ENCODE measurements at regions not wholly inside any gene's neighbourhood (a gene's known extent, or its start where the extent isn't known, plus 50 kb on each side); places are given as distances from the start of the nearest gene placed in this dataset.

DNA sequence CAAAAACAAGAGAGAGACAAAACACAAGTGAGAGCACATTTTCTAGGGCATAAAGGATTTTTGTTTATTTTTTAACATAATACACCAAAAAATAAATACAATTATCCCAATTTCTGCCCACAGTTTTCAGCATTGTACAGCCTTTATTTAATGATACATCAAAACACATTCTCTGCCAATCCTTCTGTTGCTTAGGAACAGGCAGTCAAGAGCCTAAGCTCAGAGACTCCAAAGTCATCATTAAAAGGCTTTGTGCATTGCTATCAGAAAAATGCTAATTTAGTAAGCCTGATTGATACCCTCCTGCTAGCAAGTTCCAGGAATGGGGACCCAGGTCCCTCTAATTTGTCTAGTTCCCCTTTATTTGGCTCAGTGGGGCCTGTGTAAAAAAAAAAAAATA, 536.5 kb downstream of the RPS29 start:
- no peak overlapping the region for H3K9ac ChIP-seq (ENCODE audit: extremely low read depth, insufficient read length, low read length)
- peaks cover 6 to 10% of the 10 kb centered on the region in 2 experiments; a peak in 3 of 4 replicates for H3K4me1 Mint-ChIP-seq
- no peaks in the 10 kb centered on the region for H3K9me3 Mint-ChIP-seq
- H3K36me3 Mint-ChIP-seq (ENCODE audit: insufficient read depth in 1 of 3, low read depth in 3 of 3) = no peaks in the 10 kb centered on the region
- no peak overlapping the region for H2BK120ac ChIP-seq (ENCODE audit: low read depth, low read length, poor library complexity, severe bottlenecking)
- H3K27me3 Mint-ChIP-seq (ENCODE audit: low read depth) = no peaks in the 10 kb centered on the region
- no peak overlapping the region for H2BK15ac ChIP-seq (ENCODE audit: low read depth, low read length)
- no peak overlapping the region for H2AFZ ChIP-seq (ENCODE audit: low read length)
- no peaks in the 10 kb centered on the region for H4K20me1 ChIP-seq (ENCODE audit: control insufficient read depth, insufficient read depth, insufficient read length)
- H3T11ph ChIP-seq (ENCODE audit: low read length) = no peak overlapping the region
- no peak overlapping the region for H3K4me2 ChIP-seq (ENCODE audit: insufficient read depth, insufficient read length, low read length)
- H3K79me2 ChIP-seq (ENCODE audit: insufficient read depth, low read length) = no peaks in the 10 kb centered on the region
- H3K4me3 Mint-ChIP-seq = no peak overlapping the region
- H4K91ac ChIP-seq (ENCODE audit: insufficient read length, low read depth, low read length) = no peak overlapping the region
- no peak overlapping the region for H3K14ac ChIP-seq (ENCODE audit: insufficient read depth, low read length)
- no peaks in the 10 kb centered on the region for H3K4me1 ChIP-seq (ENCODE audit: insufficient read depth, low read length)
- H3K9me3 ChIP-seq (ENCODE audit: control insufficient read depth, low read depth, low read length) = no peaks in the 10 kb centered on the region
- no peak overlapping the region for H3K27ac ChIP-seq (ENCODE audit: insufficient read length, low read depth, low read length)
- H2BK5ac ChIP-seq (ENCODE audit: insufficient read length, low read length) = no peak overlapping the region
- H2AK5ac ChIP-seq (ENCODE audit: insufficient read length, low read length) = no peak overlapping the region
- H3K18ac ChIP-seq (ENCODE audit: insufficient read length, low read depth, low read length) = no peak overlapping the region
- no peak overlapping the region for H3K56ac ChIP-seq (ENCODE audit: insufficient read length, low read depth, low read length)
- no peak overlapping the region for H2BK12ac ChIP-seq (ENCODE audit: insufficient read length, low read depth, low read length)
- no peaks in the 10 kb centered on the region for H3K27me3 ChIP-seq (ENCODE audit: insufficient read depth, low read length)
- no peaks in the 10 kb centered on the region for H3K23me2 ChIP-seq (ENCODE audit: insufficient read length, low read depth, low read length, poor library complexity, severe bottlenecking)
- no peak for TF ChIP-seq CTCF (conservative IDR thresholded peaks at IDR 0.05)
- H4K8ac ChIP-seq (replicated peaks; ENCODE audit: insufficient read length, low read depth, low read length) = no peak overlapping the region
- no peak overlapping the region for H3K4ac ChIP-seq (ENCODE audit: low read depth, low read length)
- H4K5ac ChIP-seq (ENCODE audit: insufficient read length, low read depth, low read length) = no peak overlapping the region
- H3K23ac ChIP-seq (ENCODE audit: insufficient read length, low read depth, low read length) = no peak overlapping the region
- H2BK20ac ChIP-seq (ENCODE audit: low read depth, low read length, poor library complexity, severe bottlenecking) = no peak overlapping the region
- no peak overlapping the region for H3K27ac Mint-ChIP-seq
- no peaks in the 10 kb centered on the region for H3K79me1 ChIP-seq (ENCODE audit: insufficient read depth, low read depth, low read length, poor library complexity, severe bottlenecking)
- DNase-seq = no peak

Measured in H9 (cell line).